ENCODE measurements at regions not wholly inside any gene's neighbourhood (a gene's known extent, or its start where the extent isn't known, plus 50 kb on each side); places are given as distances from the start of the nearest gene placed in this dataset.

DNA sequence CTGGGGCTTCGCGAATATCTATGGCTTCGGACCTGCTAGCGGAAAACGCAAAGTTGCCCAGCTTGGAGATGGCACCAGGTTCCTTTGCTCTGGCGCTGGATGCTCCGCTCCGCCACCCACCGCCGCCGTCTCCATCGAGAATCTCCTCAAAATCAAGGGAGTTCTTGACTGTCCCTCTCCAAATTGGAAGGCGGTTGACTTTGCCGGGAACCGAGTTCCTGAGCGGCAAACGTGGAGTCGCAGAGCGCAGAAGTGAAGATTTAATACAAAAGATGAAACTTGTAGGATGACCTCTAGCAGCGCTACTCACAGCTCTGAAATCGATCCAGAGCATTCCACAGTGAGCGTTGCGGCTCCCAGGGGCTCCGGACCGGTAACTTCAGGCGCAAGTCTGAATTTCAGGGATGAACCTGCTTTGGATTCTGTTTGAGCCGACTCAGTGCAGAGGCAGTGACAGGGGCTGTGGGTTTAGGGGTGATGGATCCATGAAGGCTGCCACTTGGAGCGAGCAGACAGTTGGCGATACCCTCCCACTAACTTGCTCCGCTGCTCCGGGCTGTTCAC lies 1641.5 kb upstream of the C9orf72 start:
- TF ChIP-seq, protein P1, sequence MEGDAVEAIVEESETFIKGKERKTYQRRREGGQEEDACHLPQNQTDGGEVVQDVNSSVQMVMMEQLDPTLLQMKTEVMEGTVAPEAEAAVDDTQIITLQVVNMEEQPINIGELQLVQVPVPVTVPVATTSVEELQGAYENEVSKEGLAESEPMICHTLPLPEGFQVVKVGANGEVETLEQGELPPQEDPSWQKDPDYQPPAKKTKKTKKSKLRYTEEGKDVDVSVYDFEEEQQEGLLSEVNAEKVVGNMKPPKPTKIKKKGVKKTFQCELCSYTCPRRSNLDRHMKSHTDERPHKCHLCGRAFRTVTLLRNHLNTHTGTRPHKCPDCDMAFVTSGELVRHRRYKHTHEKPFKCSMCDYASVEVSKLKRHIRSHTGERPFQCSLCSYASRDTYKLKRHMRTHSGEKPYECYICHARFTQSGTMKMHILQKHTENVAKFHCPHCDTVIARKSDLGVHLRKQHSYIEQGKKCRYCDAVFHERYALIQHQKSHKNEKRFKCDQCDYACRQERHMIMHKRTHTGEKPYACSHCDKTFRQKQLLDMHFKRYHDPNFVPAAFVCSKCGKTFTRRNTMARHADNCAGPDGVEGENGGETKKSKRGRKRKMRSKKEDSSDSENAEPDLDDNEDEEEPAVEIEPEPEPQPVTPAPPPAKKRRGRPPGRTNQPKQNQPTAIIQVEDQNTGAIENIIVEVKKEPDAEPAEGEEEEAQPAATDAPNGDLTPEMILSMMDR (conservative IDR thresholded peaks at IDR 0.05; ENCODE audit: low read length), result no peak
- TF ChIP-seq EZH2phosphoT487 (IDR thresholded peaks at IDR 0.05; ENCODE audit: borderline replicate concordance), result no peak

All from Loucy (cell line).